ELF-1 (cell line): ENCODE measurements at regions not wholly inside any gene's neighbourhood (a gene's known extent, or its start where the extent isn't known, plus 50 kb on each side); places are given as distances from the start of the nearest gene placed in this dataset.
A peak's percentile ranks its signal among the peaks of the same experiment; 100 is the strongest.
"Not testable (repeated sequence)": the region's sequence is repeated elsewhere in the genome, so short reads cannot be mapped to it uniquely, and the experiment has no call there.

Source experiments
- DNase-seq: peaks from one replicate; pipeline ENCODE4 v3.0.0-alpha.2; 2016; ENCODE audit warnings: low read depth, low spot score

- DNase-seq = not testable (repeated sequence)
Observed at GRCh38 chr13:18665124-18665523, 516.5 kb downstream of the TUBA3C start.

- not testable (repeated sequence) for DNase-seq
Observed at GRCh38 chr13:18663222-18663621, 518.4 kb downstream of the TUBA3C start.

- peak; percentile 4 for DNase-seq
Observed at GRCh38 chr13:18643644-18644172, 537.9 kb downstream of the TUBA3C start.

DNA sequence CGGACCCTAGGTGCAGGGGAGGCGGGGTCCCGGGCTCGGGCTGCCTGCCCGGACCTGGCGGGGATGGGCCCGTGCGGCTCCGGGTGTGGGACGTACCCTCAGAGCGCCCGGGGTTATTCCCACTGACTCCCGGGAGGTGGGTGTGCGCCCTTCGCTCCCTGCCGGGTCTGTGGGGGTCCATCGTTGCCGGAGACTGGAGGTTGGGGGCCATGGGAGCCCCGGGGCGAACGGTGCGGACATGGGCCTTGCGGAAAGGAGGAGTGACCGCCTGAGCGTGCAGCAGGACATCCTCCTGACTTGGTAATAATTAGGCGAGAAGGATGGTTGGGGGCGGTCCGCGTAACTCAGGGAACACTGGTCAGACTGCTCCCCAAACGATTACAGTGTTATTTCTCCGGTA is 552.7 kb downstream of the TUBA3C start:
- peak; percentile 0 for DNase-seq

- peak; percentile 6 for DNase-seq
Observed at GRCh38 chr13:18628428-18628827, 553.2 kb downstream of the TUBA3C start.

GRCh38 chr13:18624061-18624460 is 557.6 kb downstream of the TUBA3C start:
- DNase-seq = not testable (repeated sequence)

DNA sequence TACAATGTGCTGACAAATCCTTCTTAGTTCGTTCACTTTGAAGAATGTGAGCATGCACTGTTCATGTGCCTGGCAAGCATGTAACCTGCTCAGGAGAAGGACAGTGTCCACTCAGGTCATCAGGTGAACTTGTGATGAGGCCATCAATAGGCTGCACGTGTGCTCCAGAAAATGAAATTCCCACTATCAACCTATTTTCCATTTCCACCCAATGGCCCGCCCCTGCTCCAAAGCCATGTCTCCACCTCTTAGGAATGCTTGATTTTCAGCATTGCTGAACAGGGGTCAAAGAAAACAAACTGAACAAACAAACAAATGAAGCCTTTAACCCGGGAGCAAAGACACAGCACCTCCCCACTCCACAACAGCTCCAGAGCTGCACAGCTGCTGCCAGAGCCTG is 563.2 kb downstream of the TUBA3C start:
- DNase-seq = not testable (repeated sequence)

DNA sequence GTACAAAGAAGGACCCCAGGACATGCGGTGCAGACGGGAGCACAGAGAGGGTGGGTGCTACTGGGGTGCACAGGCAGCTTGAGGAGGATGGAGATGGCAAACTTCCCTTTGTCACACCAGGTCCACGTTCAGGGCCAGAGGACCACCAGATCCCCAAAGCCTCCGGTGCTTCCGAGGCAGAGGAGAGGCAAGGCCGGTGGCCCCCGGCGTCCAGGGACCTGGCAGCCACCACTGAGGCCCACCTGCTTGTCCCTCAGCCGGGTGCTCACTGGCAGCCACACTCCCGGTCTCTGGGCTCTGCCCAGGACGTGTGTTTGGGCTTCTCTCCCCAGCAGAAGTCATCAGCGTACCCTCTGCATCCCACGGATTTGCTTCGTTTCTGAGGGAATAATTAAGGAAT is 571.1 kb downstream of the TUBA3C start:
- not testable (repeated sequence) for DNase-seq

DNA sequence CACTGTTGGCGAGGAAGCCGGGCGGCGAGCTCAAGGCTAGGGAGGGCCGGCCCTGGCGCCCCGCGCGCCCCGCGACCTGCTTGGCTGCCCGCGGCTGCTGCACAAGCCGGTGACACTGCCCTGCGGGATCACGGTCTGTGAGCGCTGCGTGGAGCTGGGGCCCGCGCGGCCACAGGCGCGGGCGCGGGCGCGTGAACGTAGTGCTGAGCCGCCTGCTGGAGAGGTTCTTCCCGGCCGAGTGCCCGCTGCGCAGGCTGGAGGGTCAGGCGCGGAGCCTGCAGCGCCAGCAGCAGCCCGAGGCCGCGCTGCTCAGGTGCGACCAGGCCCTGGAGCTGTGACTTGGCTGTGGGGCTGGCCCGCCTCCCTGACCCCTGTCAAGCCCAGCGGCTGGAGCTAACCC is 572.3 kb downstream of the TUBA3C start:
- not testable (repeated sequence) for DNase-seq

GRCh38 chr13:18608851-18609250 is 572.8 kb downstream of the TUBA3C start:
- DNase-seq = not testable (repeated sequence)

GRCh38 chr13:18600366-18600765 is 581.3 kb downstream of the TUBA3C start:
- not testable (repeated sequence) for DNase-seq

- DNase-seq = peak; percentile 21
Observed at GRCh38 chr13:18599791-18600211, 581.8 kb downstream of the TUBA3C start.

DNA sequence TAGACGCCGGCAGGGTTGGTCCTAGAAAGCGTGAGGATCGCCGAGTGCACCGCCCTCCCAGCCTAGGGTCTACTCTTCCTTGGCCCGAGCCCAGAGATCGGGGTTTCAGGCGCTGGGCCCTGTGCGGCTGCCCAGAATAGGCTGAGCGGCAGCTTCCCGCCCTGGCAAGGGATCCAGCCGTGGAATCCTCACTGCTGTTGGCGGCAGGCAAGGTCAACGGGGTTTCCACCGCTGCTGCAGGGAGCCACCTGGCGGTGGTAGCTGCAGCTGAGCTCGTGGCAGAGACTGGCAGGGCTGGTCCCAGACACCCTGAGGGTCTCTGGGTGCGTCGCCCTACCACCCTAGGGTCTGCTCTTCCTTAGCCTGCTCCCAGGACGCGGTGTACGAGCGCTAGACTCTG is 583.1 kb downstream of the TUBA3C start:
- not testable (repeated sequence) for DNase-seq

DNA sequence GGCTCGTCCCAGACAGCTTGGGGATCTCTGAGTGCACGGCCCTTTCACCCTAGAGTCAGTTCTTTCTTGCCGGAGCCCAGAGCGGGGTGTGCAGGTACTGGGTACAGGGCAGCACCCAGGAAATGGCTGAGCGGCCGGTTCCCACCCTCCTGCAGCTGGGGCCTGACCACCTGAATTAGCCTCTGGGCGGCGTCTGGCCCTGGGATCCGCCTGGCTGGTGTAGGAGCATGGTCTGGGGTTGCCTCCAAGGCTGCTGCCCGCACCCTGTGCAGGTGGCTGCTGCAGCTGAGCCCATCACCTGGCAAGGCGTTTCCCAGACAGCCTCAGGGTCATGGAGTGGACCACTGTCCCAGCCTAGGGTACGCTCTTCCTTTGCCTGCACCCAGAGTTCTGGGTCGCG is 583.7 kb downstream of the TUBA3C start:
- not testable (repeated sequence) for DNase-seq

- not testable (repeated sequence) for DNase-seq
Observed at GRCh38 chr13:18577103-18577502, 604.5 kb downstream of the TUBA3C start.

- DNase-seq = not testable (repeated sequence)
Observed at GRCh38 chr13:18567890-18568289, 613.7 kb downstream of the TUBA3C start.
